Esophagus (tissue), 2 donors: ENCODE measurements at regions not wholly inside any gene's neighbourhood (a gene's known extent, or its start where the extent isn't known, plus 50 kb on each side); places are given as distances from the start of the nearest gene placed in this dataset.
"Not testable (repeated sequence)": the region's sequence is repeated elsewhere in the genome, so short reads cannot be mapped to it uniquely, and the experiment has no call there.

Experiments
- H3K27ac ChIP-seq, 2 donors: one replicate each; pipeline ENCODE4 v1.5.1; 2013; ENCODE audit warnings: low read depth in 2 of 2, mild to moderate bottlenecking in 2 of 2, inconsistent platforms in 1 of 2, low read length in 1 of 2, moderate library complexity in 1 of 2
- H3K27me3 ChIP-seq, 2 donors: one replicate each; pipeline ENCODE4 v1.6.1; 2013; ENCODE audit warnings: low read length in 2 of 2, control low read depth in 1 of 2, mild to moderate bottlenecking in 1 of 2; ENCODE audit not compliant: insufficient read depth in 2 of 2, control insufficient read depth in 1 of 2
- H3K36me3 ChIP-seq, 2 donors: one replicate each; pipeline ENCODE4 v1.6.1; 2013; ENCODE audit warnings: low read length in 1 of 2; ENCODE audit not compliant: control insufficient read depth in 2 of 2, insufficient read depth in 2 of 2
- H3K4me1 ChIP-seq, 2 donors: one replicate each; pipeline ENCODE4 v1.6.1; 2013; ENCODE audit warnings: low read length in 1 of 2; ENCODE audit not compliant: control insufficient read depth in 2 of 2, insufficient read depth in 2 of 2
- H3K4me3 ChIP-seq, 2 donors: one replicate each; pipeline ENCODE4 v1.5.1; 2013; ENCODE audit warnings: low read length in 2 of 2, mild to moderate bottlenecking in 2 of 2, low read depth in 1 of 2, moderate library complexity in 1 of 2
- H3K9me3 ChIP-seq, 2 donors: one replicate each; pipeline ENCODE4 v1.6.1; 2013; ENCODE audit warnings: mild to moderate bottlenecking in 2 of 2, low read depth in 1 of 2, low read length in 1 of 2, moderate library complexity in 1 of 2; ENCODE audit not compliant: control insufficient read depth in 2 of 2, insufficient read depth in 1 of 2
- WGBS, 2 donors: extraction: QIAGEN DNeasy Blood & Tissue Kit; methylation state at CpG; one replicate each; pipeline ENCODE4 v1.1.7; 2013; 5-methylcytosine and 5-hydroxymethylcytosine counted together
- donor health status: healthy with polysubstance abuse.
- donor health status: Bipolar disorder and iron deficiency.

DNA sequence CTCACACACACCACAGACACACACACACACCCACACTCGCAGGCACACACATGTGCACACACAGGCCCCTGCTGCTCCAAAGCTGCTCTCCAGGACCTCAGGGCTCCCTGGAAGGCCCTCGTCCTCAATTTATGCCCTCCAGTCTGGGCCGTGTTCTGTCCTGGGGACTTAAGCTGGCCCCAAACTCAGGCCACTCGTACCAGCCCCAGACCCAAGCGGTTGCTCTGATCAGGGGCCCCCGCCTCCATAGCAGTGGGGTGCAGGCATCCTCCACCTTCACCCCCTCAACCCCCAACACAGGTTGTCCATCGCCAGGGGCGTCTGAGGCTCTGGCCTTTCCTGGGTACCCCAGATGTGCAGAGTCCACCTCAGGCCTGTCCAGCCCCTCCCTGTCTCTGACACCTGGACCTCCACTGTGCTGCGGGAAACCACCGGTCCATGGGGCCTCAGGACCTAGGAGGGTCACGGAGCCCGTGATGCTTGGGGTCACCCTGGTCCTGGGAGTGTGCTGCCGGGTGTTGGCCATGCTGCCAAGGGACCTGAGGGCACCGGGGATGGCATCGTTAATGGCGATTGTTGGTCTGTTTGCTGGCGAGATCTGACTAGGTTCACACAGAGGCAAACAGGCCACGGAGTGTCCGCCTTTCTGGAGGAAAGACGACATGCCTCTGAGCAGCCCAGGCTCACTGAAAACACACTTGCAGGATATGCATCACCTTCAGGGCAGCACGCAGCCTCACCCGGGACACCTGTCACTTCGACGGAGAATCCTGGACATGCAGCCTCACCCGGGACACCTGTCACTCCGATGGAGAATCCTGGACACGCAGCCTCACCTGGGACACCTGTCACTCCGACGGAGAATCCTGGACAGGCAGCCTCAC lies 155.6 kb downstream of the NDUFA10 start:
- whole genome bisulfite sequencing, 2 donors, result 88 to 90% methylated on average over 29 of the region's 29 CpGs
- Histone ChIP-seq H3K27me3 (no peaks in the 10 kb centered on the region), H3K4me1 (peaks cover 0 to 4% of the 10 kb centered on the region in 2 donors), H3K27ac (no peak overlapping the region), H3K4me3 (no peak overlapping the region), H3K36me3 (no peaks in the 10 kb centered on the region), H3K9me3 (peaks cover 0 to 4% of the 10 kb centered on the region in 2 donors)

- Histone ChIP-seq H3K4me1 (peaks cover 0 to 4% of the 10 kb centered on the region in 2 donors), H3K36me3 (no peaks in the 10 kb centered on the region), H3K9me3 (peaks cover 0 to 4% of the 10 kb centered on the region in 2 donors), H3K27me3 (no peaks in the 10 kb centered on the region), H3K27ac (no peak overlapping the region), H3K4me3 (no peak overlapping the region)
- WGBS, 2 donors, result 92 to 94% methylated on average over 4 of the region's 4 CpGs
Observed at GRCh38 chr2:239868556-239869181, 156.5 kb downstream of the NDUFA10 start.

- 90 to 94% methylated on average over 3 of the region's 3 CpGs for WGBS, 2 donors
- no peaks in the 10 kb centered on the region for H3K27me3 ChIP-seq
- no peak overlapping the region for H3K4me3 ChIP-seq
- no peaks in the 10 kb centered on the region for H3K36me3 ChIP-seq
- H3K9me3 ChIP-seq, result peaks cover 0 to 4% of the 10 kb centered on the region in 2 donors
- H3K4me1 ChIP-seq, result peaks cover 0 to 4% of the 10 kb centered on the region in 2 donors
- no peak overlapping the region for H3K27ac ChIP-seq
Observed at GRCh38 chr2:239866778-239867177, 158.4 kb downstream of the NDUFA10 start.

DNA sequence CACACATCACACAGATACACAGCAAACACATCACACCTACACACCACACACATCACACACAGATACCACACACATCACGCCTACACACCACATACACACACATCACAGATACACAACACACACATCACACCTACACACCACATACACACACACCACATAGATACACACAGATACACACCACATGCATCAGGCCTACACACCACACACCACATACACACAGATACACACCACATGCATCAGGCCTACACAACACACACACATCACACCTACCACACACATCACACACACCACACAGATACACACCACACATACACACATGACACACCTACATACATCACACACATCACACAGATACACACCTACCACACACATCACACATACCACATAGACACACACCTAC lies 158.8 kb downstream of the NDUFA10 start:
- H3K36me3 ChIP-seq, result no peaks in the 10 kb centered on the region
- H3K9me3 ChIP-seq, result peaks cover 0 to 4% of the 10 kb centered on the region in 2 donors
- H3K4me1 ChIP-seq, result peaks cover 0 to 4% of the 10 kb centered on the region in 2 donors
- H3K27ac ChIP-seq, result no peak overlapping the region
- WGBS, 2 donors, result 95 to 100% methylated on average over 1 of the region's 1 CpG
- H3K4me3 ChIP-seq, result no peak overlapping the region
- H3K27me3 ChIP-seq, result no peaks in the 10 kb centered on the region

DNA sequence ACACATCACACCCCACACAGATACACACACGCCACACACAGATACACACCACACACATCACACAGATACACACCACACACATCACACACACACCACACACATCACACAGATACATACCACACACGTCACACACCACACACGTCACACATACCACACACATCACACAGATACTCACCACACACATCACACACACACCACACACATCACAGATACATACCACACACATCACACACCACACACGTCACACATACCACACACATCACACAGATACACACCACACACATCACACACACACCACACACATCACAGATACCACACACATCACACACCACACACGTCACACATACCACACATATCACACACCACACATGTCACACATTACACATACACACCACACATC lies 159.3 kb downstream of the NDUFA10 start:
- not testable (repeated sequence) for H3K27ac ChIP-seq, H3K4me1 ChIP-seq, H3K27me3 ChIP-seq, H3K36me3 ChIP-seq, H3K4me3 ChIP-seq, H3K9me3 ChIP-seq
- 93 to 95% methylated on average over 5 of the region's 5 CpGs for WGBS, 2 donors

- Histone ChIP-seq H3K4me3 (no peak overlapping the region), H3K27me3 (no peaks in the 10 kb centered on the region), H3K4me1 (peaks cover 0 to 4% of the 10 kb centered on the region in 2 donors), H3K27ac (no peak overlapping the region), H3K9me3 (peaks cover 0 to 4% of the 10 kb centered on the region in 2 donors), H3K36me3 (no peaks in the 10 kb centered on the region)
- 88 to 95% methylated on average over 42 of the region's 42 CpGs for WGBS, 2 donors
Observed at GRCh38 chr2:239865059-239865639, 160.0 kb downstream of the NDUFA10 start.

- Histone ChIP-seq H3K9me3 (peaks cover 0 to 4% of the 10 kb centered on the region in 2 donors), H3K36me3 (no peaks in the 10 kb centered on the region), H3K27ac (no peak overlapping the region), H3K4me3 (no peak overlapping the region), H3K4me1 (peaks cover 0 to 4% of the 10 kb centered on the region in 2 donors), H3K27me3 (no peaks in the 10 kb centered on the region)
- 91 to 93% methylated on average over 26 of the region's 26 CpGs for WGBS, 2 donors
Observed at GRCh38 chr2:239864247-239865058, 160.7 kb downstream of the NDUFA10 start.

- Histone ChIP-seq H3K36me3 (no peaks in the 10 kb centered on the region), H3K4me3 (no peak overlapping the region), H3K27me3 (no peaks in the 10 kb centered on the region), H3K4me1 (no peaks in the 10 kb centered on the region), H3K27ac (no peak overlapping the region), H3K9me3 (peaks cover 0 to 4% of the 10 kb centered on the region in 2 donors)
- WGBS, 2 donors, result 68 to 74% methylated on average over 7 of the region's 7 CpGs
Observed at GRCh38 chr2:239862613-239863012, 162.5 kb downstream of the NDUFA10 start.

- no peak overlapping the region for H3K4me3 ChIP-seq
- H3K36me3 ChIP-seq, result no peaks in the 10 kb centered on the region
- H3K27me3 ChIP-seq, result no peaks in the 10 kb centered on the region
- WGBS, 2 donors, result 25 to 28% methylated on average over 5 of the region's 5 CpGs
- no peaks in the 10 kb centered on the region for H3K4me1 ChIP-seq
- H3K9me3 ChIP-seq, result no peaks in the 10 kb centered on the region
- H3K27ac ChIP-seq, result no peak overlapping the region
Observed at GRCh38 chr2:239858179-239858578, 167.0 kb downstream of the NDUFA10 start.
